Activated CD8-positive, alpha-beta memory T cell treated with anti-CD3 and anti-CD28 coated beads, Interleukin-2, amount 10 ng/mL, durations not matched to agents 7 days and 5 days (primary cell): ENCODE measurements at regions not wholly inside any gene's neighbourhood (a gene's known extent, or its start where the extent isn't known, plus 50 kb on each side); places are given as distances from the start of the nearest gene placed in this dataset.
"Not testable (repeated sequence)": the region's sequence is repeated elsewhere in the genome, so short reads cannot be mapped to it uniquely, and the experiment has no call there.

Experiments used
- ATAC-seq: fragments of 150-1000 bp; cut with Tn5 transposase; one replicate; pipeline ENCODE4 v1.10.0; 2021; ENCODE audit warnings: moderate library complexity
- CTCF ChIA-PET: fragments of 350-600 bp; sonication (Branson Sonifier 250); formaldehyde crosslinking; loops from one replicate; lab custom pipeline; 2021; ENCODE audit warnings: antibody characterized with exemption; lab: Charles Lee
- DNase-seq: peaks from one replicate; pipeline ENCODE4 v3.0.0-alpha.2; 2020
- H3K27ac Mint-ChIP-seq: one replicate; pipeline ENCODE4 v1.8.0; 2021; ENCODE audit warnings: mild to moderate bottlenecking, mixed read lengths
- H3K27me3 Mint-ChIP-seq: one replicate; pipeline ENCODE4 v1.8.0; 2021; ENCODE audit warnings: mixed read lengths
- H3K36me3 Mint-ChIP-seq: one replicate; pipeline ENCODE4 v1.8.0; 2021; ENCODE audit warnings: mild to moderate bottlenecking, mixed read lengths
- H3K4me1 Mint-ChIP-seq: one replicate; pipeline ENCODE4 v1.8.0; 2021; ENCODE audit warnings: mixed read lengths
- H3K4me3 Mint-ChIP-seq: one replicate; pipeline ENCODE4 v1.8.0; 2021; ENCODE audit warnings: mild to moderate bottlenecking, moderate library complexity, mixed read lengths
- H3K9me3 Mint-ChIP-seq: one replicate; pipeline ENCODE4 v1.8.0; 2022; ENCODE audit warnings: low read depth, mixed read lengths

DNA sequence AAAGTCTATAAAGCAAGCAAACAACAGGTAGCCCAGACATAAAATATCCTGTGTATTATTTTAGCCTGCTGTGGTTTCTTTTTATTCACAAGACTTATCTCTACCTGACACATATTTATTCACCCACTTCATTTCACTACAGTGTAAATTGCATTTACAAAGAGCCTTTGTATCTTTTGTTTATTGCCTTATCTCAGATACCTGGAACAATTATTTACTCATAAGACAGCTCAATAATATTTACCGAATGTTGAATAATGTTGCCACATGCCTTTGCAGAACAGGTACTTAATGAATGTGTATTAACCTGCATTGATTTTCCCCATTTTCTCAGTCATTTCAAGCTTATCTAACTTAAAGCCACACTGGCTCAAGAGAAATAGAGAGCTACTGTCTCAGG lies 603.6 kb downstream of the FBXO15 start:
- Mint-ChIP-seq H3K27ac (no peak overlapping the region), H3K4me3 (no peak overlapping the region), H3K36me3 (no peaks in the 10 kb centered on the region), H3K27me3 (no peaks in the 10 kb centered on the region), H3K4me1 (no peaks in the 10 kb centered on the region), H3K9me3 (peaks cover 5% of the 10 kb centered on the region)
- no peak for ATAC-seq
- no peak for DNase-seq
- CTCF ChIA-PET: no interaction called here

DNA sequence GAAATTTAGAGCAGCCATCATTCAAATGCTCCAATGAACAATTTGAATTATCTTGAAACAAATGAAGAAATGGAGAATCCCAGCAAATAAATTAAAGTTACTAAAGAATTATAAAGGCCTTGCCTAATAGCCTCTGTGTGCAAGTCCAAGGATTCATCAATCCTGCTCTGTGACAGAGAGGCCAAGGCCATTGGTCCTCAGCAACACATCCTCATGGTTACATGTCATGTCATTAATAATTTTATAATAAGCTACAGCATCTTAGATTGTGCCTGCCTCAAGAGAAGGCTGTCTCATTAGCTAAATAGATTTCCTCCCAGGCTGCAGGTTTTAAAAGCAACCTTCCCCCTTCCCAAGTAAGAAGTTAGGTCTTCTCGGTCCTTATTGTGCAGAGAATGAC lies 611.6 kb downstream of the FBXO15 start:
- CTCF ChIA-PET: no interaction called here
- ATAC-seq (no peak), DNase-seq (no peak)
- Mint-ChIP-seq H3K36me3 (no peaks in the 10 kb centered on the region), H3K4me1 (no peaks in the 10 kb centered on the region), H3K27me3 (no peaks in the 10 kb centered on the region), H3K9me3 (no peaks in the 10 kb centered on the region), H3K4me3 (no peak overlapping the region), H3K27ac (no peak overlapping the region)

GRCh38 chr18:73535189-73535588 lies 612.4 kb downstream of the FBXO15 start:
- Mint-ChIP-seq H3K27ac (no peak overlapping the region), H3K4me1 (no peaks in the 10 kb centered on the region), H3K36me3 (no peaks in the 10 kb centered on the region), H3K9me3 (peaks cover under 1% of the 10 kb centered on the region), H3K4me3 (no peak overlapping the region), H3K27me3 (no peaks in the 10 kb centered on the region)
- ATAC-seq (no peak), DNase-seq (no peak)
- CTCF ChIA-PET: no interaction called here

GRCh38 chr18:73531601-73532000 lies 616.0 kb downstream of the FBXO15 start:
- CTCF ChIA-PET: no interaction called here
- DNase-seq (no peak), ATAC-seq (no peak)
- no peak overlapping the region for H3K27ac Mint-ChIP-seq
- H3K4me1 Mint-ChIP-seq: no peaks in the 10 kb centered on the region
- H3K4me3 Mint-ChIP-seq: no peak overlapping the region
- H3K27me3 Mint-ChIP-seq: no peaks in the 10 kb centered on the region
- peaks cover 12% of the 10 kb centered on the region for H3K9me3 Mint-ChIP-seq
- no peaks in the 10 kb centered on the region for H3K36me3 Mint-ChIP-seq

DNA sequence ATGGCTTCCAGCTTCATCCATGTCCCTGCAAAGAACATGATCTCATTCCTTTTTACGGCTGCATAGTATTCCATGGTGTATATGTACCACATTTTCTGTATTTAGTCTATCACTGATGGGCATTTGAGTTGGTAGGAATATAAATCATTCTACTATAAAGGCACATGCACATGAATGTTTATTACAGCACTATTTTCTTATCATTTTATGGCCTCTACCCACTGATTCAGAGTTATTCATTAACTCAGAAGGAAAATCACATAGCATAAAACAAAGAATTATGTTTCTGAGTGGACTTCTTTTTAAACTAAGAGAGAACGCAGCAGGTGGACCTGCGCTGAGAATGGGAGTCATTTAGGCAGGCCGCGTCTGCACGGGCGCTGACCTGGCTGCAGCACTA lies 619.6 kb downstream of the FBXO15 start:
- H3K4me1 Mint-ChIP-seq: no peaks in the 10 kb centered on the region
- CTCF ChIA-PET: no interaction called here
- H3K27ac Mint-ChIP-seq: no peak overlapping the region
- H3K27me3 Mint-ChIP-seq: no peaks in the 10 kb centered on the region
- no peaks in the 10 kb centered on the region for H3K36me3 Mint-ChIP-seq
- DNase-seq: no peak
- ATAC-seq: no peak
- no peak overlapping the region for H3K4me3 Mint-ChIP-seq
- H3K9me3 Mint-ChIP-seq: peaks cover 13% of the 10 kb centered on the region

DNA sequence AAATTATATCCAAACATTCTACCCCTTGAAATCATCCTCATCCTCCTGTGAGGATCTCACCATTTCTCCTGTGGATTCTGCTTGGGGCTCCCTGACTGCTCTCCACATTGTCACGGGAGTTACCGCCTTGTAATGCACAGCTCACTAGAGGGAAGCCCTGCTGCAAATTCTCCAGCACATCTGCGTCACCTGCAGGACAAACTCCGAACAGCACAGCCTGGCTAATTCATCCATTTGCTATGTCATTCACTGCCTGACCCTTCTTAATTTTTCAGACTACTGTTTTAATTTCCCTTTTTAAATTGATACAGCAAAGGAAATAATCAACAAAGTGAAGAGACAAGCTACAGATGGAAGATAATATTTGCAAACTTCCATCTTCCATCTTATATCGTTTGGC lies 627.4 kb downstream of the FBXO15 start:
- DNase-seq: no peak
- no peaks in the 10 kb centered on the region for H3K4me1 Mint-ChIP-seq
- H3K9me3 Mint-ChIP-seq: peaks cover 9% of the 10 kb centered on the region
- ATAC-seq: no peak
- no peaks in the 10 kb centered on the region for H3K36me3 Mint-ChIP-seq
- CTCF ChIA-PET: no interaction called here
- no peaks in the 10 kb centered on the region for H3K27me3 Mint-ChIP-seq
- no peak overlapping the region for H3K27ac Mint-ChIP-seq
- no peak overlapping the region for H3K4me3 Mint-ChIP-seq

- H3K4me3 Mint-ChIP-seq, H3K36me3 Mint-ChIP-seq, H3K9me3 Mint-ChIP-seq, H3K27ac Mint-ChIP-seq, DNase-seq, ATAC-seq, CTCF ChIA-PET, H3K4me1 Mint-ChIP-seq, H3K27me3 Mint-ChIP-seq: not testable (repeated sequence)
Observed at GRCh38 chr18:73516056-73516455, 631.6 kb downstream of the FBXO15 start.

- CTCF ChIA-PET: no interaction called here
- H3K9me3 Mint-ChIP-seq: peaks cover 7% of the 10 kb centered on the region
- no peaks in the 10 kb centered on the region for H3K27me3 Mint-ChIP-seq
- H3K4me1 Mint-ChIP-seq: no peaks in the 10 kb centered on the region
- no peak overlapping the region for H3K4me3 Mint-ChIP-seq
- H3K36me3 Mint-ChIP-seq: no peaks in the 10 kb centered on the region
- ATAC-seq (no peak), DNase-seq (no peak)
- H3K27ac Mint-ChIP-seq: no peak overlapping the region
Observed at GRCh38 chr18:73514449-73514848, 633.2 kb downstream of the FBXO15 start.

DNA sequence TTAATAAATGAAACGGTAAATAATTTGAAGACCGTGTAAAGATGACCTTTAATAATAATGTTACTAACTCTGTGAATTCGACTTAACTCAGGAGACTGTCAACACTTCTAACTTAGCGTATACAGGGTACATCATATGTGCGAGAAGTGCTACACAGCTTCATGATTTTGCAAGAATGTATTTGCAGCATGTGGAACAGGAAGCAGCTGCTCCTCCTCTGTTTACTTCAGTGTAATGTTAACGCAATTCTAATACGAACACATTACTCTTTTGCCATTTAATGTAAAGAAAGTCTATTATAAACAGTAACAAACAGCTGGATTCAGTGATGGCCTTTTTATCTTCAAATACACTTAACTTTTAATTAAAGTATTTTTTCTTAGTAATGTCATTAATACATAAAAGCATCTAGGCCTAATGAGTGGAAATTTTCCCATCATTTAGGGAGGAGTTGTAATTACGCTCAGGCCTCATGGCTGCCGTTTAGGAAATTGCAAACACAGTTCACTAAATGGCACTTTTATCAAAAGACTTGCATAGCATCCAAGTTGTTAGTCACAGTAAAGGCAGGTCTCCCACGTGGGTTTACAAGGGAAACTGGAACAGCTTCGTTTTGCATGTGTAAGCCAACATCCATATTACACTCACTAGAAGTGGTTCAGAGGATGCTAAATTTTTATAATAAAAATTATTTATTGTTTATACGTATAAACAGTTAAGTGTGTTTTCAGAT lies 635.7 kb downstream of the FBXO15 start:
- DNase-seq (no peak), ATAC-seq (no peak)
- no peaks in the 10 kb centered on the region for H3K36me3 Mint-ChIP-seq
- no peaks in the 10 kb centered on the region for H3K4me1 Mint-ChIP-seq
- peaks cover 5% of the 10 kb centered on the region for H3K9me3 Mint-ChIP-seq
- H3K27me3 Mint-ChIP-seq: no peaks in the 10 kb centered on the region
- CTCF ChIA-PET: no interaction called here
- no peak overlapping the region for H3K4me3 Mint-ChIP-seq
- H3K27ac Mint-ChIP-seq: no peak overlapping the region

GRCh38 chr18:73509460-73509859 lies 638.2 kb downstream of the FBXO15 start:
- CTCF ChIA-PET: interaction anchor here (0.9 kb wide), 1 partner anchor 16 kb away, joined by 3 read pairs; no protein-coding TSS in a partner anchor

GRCh38 chr18:73503326-73503725 lies 635.5 kb upstream of the NETO1 start:
- ATAC-seq (no peak), DNase-seq (no peak)
- H3K4me3 Mint-ChIP-seq: no peak overlapping the region
- no peak overlapping the region for H3K27ac Mint-ChIP-seq
- H3K4me1 Mint-ChIP-seq: no peaks in the 10 kb centered on the region
- CTCF ChIA-PET: no interaction called here
- no peaks in the 10 kb centered on the region for H3K27me3 Mint-ChIP-seq
- H3K9me3 Mint-ChIP-seq: peaks cover 2% of the 10 kb centered on the region
- H3K36me3 Mint-ChIP-seq: no peaks in the 10 kb centered on the region

More at GRCh38 chr18:73509460-73509859, 638.2 kb downstream of the FBXO15 start:
- Mint-ChIP-seq H3K27me3 (no peaks in the 10 kb centered on the region), H3K36me3 (no peaks in the 10 kb centered on the region), H3K27ac (no peak overlapping the region), H3K9me3 (peaks cover 6% of the 10 kb centered on the region), H3K4me3 (no peak overlapping the region), H3K4me1 (no peaks in the 10 kb centered on the region)
- DNase-seq: no peak
- no peak for ATAC-seq

GRCh38 chr18:73487966-73488365 lies 620.2 kb upstream of the NETO1 start:
- ATAC-seq (no peak), DNase-seq (no peak)
- Mint-ChIP-seq H3K36me3 (no peaks in the 10 kb centered on the region), H3K4me3 (no peak overlapping the region), H3K27me3 (no peaks in the 10 kb centered on the region), H3K9me3 (peaks cover 7% of the 10 kb centered on the region), H3K4me1 (no peaks in the 10 kb centered on the region), H3K27ac (no peak overlapping the region)
- CTCF ChIA-PET: no interaction called here

DNA sequence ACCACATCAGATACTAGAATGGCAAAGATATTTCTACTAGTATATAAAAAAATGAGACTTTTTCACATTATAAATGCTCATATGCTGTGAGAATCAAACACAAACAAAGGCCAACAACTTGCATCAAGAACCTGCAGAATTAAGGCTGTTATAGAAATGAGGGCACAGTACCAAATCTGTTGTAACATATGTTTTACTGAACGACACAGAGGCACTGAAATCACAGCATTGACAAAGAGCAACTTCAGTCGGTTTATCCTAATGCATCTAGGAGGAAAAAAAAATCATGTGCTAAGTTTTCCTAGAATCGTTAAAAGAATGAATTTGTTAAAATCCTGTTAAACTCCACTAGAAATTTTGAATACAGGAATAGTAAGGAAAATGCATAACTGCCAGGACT lies 617.4 kb upstream of the NETO1 start:
- no peak overlapping the region for H3K4me3 Mint-ChIP-seq
- CTCF ChIA-PET: no interaction called here
- DNase-seq (no peak), ATAC-seq (no peak)
- H3K9me3 Mint-ChIP-seq: peaks cover 6% of the 10 kb centered on the region
- no peak overlapping the region for H3K27ac Mint-ChIP-seq
- H3K36me3 Mint-ChIP-seq: no peaks in the 10 kb centered on the region
- no peaks in the 10 kb centered on the region for H3K4me1 Mint-ChIP-seq
- H3K27me3 Mint-ChIP-seq: no peaks in the 10 kb centered on the region

DNA sequence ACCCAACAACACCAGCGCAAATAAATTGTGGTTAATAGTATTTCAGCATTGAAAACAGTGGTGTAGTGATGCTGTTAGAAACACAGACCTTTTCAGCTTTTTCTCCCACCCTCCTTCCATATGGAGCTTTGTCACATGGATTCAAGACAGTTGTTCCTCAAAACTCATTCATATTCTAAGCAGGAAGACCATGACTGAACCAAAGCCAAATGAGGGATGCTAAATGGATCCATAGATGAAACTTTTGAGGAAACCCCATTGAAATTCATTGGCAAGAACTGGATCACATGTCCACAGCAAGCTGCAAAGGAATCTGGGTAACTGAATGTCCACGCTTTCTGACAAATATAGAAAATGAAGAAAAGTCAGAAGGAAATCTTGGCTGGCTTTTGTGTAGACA lies 615.1 kb upstream of the NETO1 start:
- Mint-ChIP-seq H3K27me3 (no peaks in the 10 kb centered on the region), H3K4me1 (no peaks in the 10 kb centered on the region), H3K27ac (no peak overlapping the region), H3K4me3 (no peak overlapping the region), H3K36me3 (no peaks in the 10 kb centered on the region), H3K9me3 (peaks cover 5% of the 10 kb centered on the region)
- ATAC-seq (no peak), DNase-seq (no peak)
- CTCF ChIA-PET: no interaction called here
